ENCODE measurements at regions not wholly inside any gene's neighbourhood (a gene's known extent, or its start where the extent isn't known, plus 50 kb on each side); places are given as distances from the start of the nearest gene placed in this dataset.

DNA sequence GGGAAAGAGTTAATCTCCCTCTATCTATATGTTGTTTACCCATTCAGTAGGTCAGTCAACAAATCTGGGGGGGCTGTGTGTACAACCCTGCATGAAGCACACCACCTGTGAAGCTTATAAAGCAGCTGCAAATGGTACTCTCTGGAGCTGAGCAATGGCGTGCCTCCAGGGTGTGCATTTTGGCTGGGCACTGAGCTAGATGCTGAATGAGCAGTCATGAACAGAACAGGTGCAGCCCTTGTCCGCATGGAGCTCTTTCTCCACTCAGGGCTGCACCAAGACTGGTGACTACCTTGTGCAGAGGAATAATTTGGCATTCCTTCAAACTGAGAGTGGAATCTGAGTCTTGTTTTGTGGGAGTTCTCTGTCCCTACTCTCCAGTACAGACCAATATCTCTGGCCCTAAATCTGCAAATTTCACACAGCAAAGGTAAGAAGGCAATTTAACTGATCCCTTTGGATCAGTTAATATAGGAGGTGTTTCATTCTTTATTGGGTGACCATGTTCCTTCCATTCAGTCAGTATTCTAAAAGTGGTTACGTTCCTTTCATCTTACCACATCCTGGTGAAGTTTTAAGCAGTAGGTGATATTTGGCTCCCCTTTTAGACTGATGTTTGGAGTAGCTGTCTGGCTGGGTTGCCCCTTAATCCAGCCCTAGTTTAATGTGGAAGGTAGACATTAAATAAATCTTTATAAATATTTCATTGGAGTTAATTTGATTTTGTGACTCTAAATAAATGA is 76.0 kb downstream of the GPR88 start:
- no peak overlapping the region for H3K4me3 ChIP-seq (ENCODE audit: low read length)
- Mint-ChIP-seq H3K27me3 (ENCODE audit: insufficient read depth) (peaks cover 3% of the 10 kb centered on the region), H3K9me3 (no peaks in the 10 kb centered on the region), H3K27ac (no peak overlapping the region), H3K36me3 (ENCODE audit: low read depth) (no peaks in the 10 kb centered on the region), H3K4me3 (no peak overlapping the region), H3K4me1 (peaks cover 21% of the 10 kb centered on the region)
- no peaks in the 10 kb centered on the region for H3K27me3 ChIP-seq (ENCODE audit: control insufficient read depth, insufficient read depth, low read length, poor library complexity, severe bottlenecking)
- TF ChIP-seq, protein P1, sequence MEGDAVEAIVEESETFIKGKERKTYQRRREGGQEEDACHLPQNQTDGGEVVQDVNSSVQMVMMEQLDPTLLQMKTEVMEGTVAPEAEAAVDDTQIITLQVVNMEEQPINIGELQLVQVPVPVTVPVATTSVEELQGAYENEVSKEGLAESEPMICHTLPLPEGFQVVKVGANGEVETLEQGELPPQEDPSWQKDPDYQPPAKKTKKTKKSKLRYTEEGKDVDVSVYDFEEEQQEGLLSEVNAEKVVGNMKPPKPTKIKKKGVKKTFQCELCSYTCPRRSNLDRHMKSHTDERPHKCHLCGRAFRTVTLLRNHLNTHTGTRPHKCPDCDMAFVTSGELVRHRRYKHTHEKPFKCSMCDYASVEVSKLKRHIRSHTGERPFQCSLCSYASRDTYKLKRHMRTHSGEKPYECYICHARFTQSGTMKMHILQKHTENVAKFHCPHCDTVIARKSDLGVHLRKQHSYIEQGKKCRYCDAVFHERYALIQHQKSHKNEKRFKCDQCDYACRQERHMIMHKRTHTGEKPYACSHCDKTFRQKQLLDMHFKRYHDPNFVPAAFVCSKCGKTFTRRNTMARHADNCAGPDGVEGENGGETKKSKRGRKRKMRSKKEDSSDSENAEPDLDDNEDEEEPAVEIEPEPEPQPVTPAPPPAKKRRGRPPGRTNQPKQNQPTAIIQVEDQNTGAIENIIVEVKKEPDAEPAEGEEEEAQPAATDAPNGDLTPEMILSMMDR (conservative IDR thresholded peaks at IDR 0.05): no peak
- H3K36me3 ChIP-seq (ENCODE audit: control insufficient read depth, insufficient read depth, low read length): no peaks in the 10 kb centered on the region
- no peak overlapping the region for H3K9ac ChIP-seq (ENCODE audit: extremely low read depth, low read length, poor library complexity, severe bottlenecking)
- WGBS, 2 experiments (ENCODE audit: insufficient coverage in 1 of 2, insufficient read length in 1 of 2): 93 to 100% methylated on average over 2 to 3 of the region's 3 CpGs
- H3K4me1 ChIP-seq (ENCODE audit: control insufficient read depth, insufficient read depth, low read length): peaks cover 4% of the 10 kb centered on the region
- no peaks in the 10 kb centered on the region for H3K9me3 ChIP-seq (ENCODE audit: control insufficient read depth, low read length)
- DNase-seq: no peak
- no peak overlapping the region for H3K27ac ChIP-seq (ENCODE audit: low read depth, low read length)

DNA sequence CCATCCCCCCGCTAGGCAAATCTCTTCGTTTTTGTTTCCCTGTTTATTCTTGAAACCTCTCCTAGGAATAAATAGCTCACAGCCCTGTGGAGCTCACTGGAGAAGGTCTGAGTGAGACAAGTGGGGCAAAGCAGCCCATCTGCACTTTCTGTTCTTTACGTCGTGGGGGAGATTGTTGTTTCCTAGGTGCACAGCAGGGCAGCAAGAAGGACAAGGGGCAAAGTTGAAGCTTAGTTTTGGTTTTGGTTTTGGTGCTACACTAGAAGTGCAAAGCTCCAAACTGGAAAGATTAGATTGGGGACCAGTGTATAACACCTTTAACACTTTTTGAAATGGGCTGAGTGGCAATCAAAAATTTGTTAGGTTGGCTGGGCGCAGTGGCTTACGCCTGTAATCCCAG is 76.6 kb downstream of the GPR88 start:
- 86 to 94% methylated on average over 3 to 6 of the region's 6 CpGs for WGBS, 2 experiments (ENCODE audit: insufficient coverage in 1 of 2, insufficient read length in 1 of 2)
- Mint-ChIP-seq H3K9me3 (no peaks in the 10 kb centered on the region), H3K36me3 (ENCODE audit: low read depth) (no peaks in the 10 kb centered on the region), H3K4me3 (no peak overlapping the region), H3K4me1 (peaks cover 21% of the 10 kb centered on the region), H3K27me3 (ENCODE audit: insufficient read depth) (peaks cover 3% of the 10 kb centered on the region), H3K27ac (no peak overlapping the region)
- Histone ChIP-seq H3K27me3 (ENCODE audit: control insufficient read depth, insufficient read depth, low read length, poor library complexity, severe bottlenecking) (no peaks in the 10 kb centered on the region), H3K4me3 (ENCODE audit: low read length) (no peak overlapping the region), H3K36me3 (ENCODE audit: control insufficient read depth, insufficient read depth, low read length) (no peaks in the 10 kb centered on the region), H3K9me3 (ENCODE audit: control insufficient read depth, low read length) (no peaks in the 10 kb centered on the region), H3K9ac (ENCODE audit: extremely low read depth, low read length, poor library complexity, severe bottlenecking) (no peak overlapping the region), H3K4me1 (ENCODE audit: control insufficient read depth, insufficient read depth, low read length) (peaks cover 4% of the 10 kb centered on the region), H3K27ac (ENCODE audit: low read depth, low read length) (no peak overlapping the region)
- TF ChIP-seq, protein P1 (conservative IDR thresholded peaks at IDR 0.05): no peak
- DNase-seq: no peak

- H3K9ac ChIP-seq (ENCODE audit: extremely low read depth, low read length, poor library complexity, severe bottlenecking): no peak overlapping the region
- H3K27me3 ChIP-seq (ENCODE audit: control insufficient read depth, insufficient read depth, low read length, poor library complexity, severe bottlenecking): no peaks in the 10 kb centered on the region
- Mint-ChIP-seq H3K4me3 (no peak overlapping the region), H3K9me3 (no peaks in the 10 kb centered on the region), H3K27me3 (ENCODE audit: insufficient read depth) (peaks cover 3% of the 10 kb centered on the region), H3K36me3 (ENCODE audit: low read depth) (no peaks in the 10 kb centered on the region), H3K27ac (no peak overlapping the region), H3K4me1 (peaks cover 14% of the 10 kb centered on the region)
- TF ChIP-seq, protein P1 (conservative IDR thresholded peaks at IDR 0.05): no peak
- no peaks in the 10 kb centered on the region for H3K9me3 ChIP-seq (ENCODE audit: control insufficient read depth, low read length)
- H3K4me3 ChIP-seq (ENCODE audit: low read length): no peak overlapping the region
- WGBS, 2 experiments (ENCODE audit: insufficient coverage in 1 of 2, insufficient read length in 1 of 2): 91 to 93% methylated on average over 2 to 4 of the region's 4 CpGs
- no peak overlapping the region for H3K27ac ChIP-seq (ENCODE audit: low read depth, low read length)
- no peaks in the 10 kb centered on the region for H3K36me3 ChIP-seq (ENCODE audit: control insufficient read depth, insufficient read depth, low read length)
- DNase-seq: no peak
- H3K4me1 ChIP-seq (ENCODE audit: control insufficient read depth, insufficient read depth, low read length): peaks cover 4% of the 10 kb centered on the region
Observed at GRCh38 chr1:100615686-100616085, 77.7 kb downstream of the GPR88 start.
